ENCODE measurements at regions not wholly inside any gene's neighbourhood (a gene's known extent, or its start where the extent isn't known, plus 50 kb on each side); places are given as distances from the start of the nearest gene placed in this dataset.

DNA sequence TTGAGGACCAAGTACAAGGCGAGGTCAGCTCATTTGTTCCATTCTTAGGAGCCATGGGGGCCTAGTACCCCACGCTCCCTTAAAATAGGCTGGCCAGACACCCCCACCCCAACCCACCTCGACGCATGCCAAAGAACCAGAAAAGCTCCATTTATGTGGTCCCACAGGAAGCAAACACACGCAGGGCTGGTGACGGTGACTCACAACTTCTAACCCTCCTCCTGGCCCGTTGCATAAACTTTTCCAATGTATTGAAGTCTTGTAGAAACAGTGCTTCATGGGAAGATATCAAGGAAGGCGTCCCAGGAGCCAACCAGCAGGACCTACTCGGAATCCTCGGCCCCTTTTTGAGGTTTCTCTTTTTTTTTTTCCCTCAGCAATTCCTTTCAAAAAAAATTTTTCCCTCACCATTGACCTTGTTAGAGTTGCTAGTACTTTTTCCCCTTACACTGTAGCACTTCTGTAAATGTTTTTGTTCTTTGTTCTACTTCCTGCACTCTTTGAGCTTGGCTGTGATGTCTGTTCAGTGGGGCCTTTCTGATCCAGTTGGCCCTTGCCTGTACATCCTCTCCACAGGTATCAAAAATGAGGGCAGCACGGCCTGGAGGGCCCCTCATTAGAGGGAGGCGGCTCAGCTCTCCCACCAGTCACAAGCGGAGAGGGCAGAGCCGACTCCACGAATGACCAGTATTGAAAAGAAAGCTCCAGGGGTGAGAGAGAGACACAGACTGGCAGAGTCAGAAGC, 208.3 kb downstream of the RGS9 start:
- ChIA-PET CTCF (interaction anchor here (1.1 kb wide), 1 partner anchor 51 kb away, joined by 4 read pairs; no protein-coding TSS in a partner anchor), POLR2A (no interaction called here)
- peak; percentile 52 for DNase-seq
- Mint-ChIP-seq H3K27me3 (peaks cover 3% of the 10 kb centered on the region), H3K36me3 (ENCODE audit: low read depth) (no peaks in the 10 kb centered on the region), H3K4me3 (no peak overlapping the region), H3K27ac (peak overlapping the region; percentile 67), H3K4me1 (ENCODE audit: low read depth) (peaks cover 15% of the 10 kb centered on the region), H3K9me3 (peaks cover 4% of the 10 kb centered on the region)
- ATAC-seq: peak; percentile 69
- TF ChIP-seq, protein P1, sequence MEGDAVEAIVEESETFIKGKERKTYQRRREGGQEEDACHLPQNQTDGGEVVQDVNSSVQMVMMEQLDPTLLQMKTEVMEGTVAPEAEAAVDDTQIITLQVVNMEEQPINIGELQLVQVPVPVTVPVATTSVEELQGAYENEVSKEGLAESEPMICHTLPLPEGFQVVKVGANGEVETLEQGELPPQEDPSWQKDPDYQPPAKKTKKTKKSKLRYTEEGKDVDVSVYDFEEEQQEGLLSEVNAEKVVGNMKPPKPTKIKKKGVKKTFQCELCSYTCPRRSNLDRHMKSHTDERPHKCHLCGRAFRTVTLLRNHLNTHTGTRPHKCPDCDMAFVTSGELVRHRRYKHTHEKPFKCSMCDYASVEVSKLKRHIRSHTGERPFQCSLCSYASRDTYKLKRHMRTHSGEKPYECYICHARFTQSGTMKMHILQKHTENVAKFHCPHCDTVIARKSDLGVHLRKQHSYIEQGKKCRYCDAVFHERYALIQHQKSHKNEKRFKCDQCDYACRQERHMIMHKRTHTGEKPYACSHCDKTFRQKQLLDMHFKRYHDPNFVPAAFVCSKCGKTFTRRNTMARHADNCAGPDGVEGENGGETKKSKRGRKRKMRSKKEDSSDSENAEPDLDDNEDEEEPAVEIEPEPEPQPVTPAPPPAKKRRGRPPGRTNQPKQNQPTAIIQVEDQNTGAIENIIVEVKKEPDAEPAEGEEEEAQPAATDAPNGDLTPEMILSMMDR (IDR thresholded peaks at IDR 0.05): no peak
- intact Hi-C loops (cut with micrococcal nuclease): no loop called here

DNA sequence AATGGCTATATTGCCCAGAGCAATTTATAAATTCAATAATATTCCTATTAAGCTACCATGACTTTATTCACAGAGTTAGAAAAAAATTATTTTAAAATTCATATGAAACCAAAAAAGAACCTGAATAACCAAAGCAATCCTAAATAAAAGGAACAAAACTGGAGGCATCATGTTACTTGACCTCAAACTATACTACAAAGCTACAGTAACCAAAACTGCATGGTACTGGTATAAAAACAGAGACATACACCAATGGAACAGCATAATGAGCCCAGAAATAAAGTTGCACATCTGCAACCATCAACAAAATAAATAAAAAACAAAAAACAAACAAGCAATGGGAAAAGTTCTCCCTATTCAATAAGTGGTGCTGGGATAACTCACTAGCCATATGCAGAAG, 203.2 kb downstream of the RGS9 start:
- peaks cover 8% of the 10 kb centered on the region for H3K4me1 Mint-ChIP-seq (ENCODE audit: low read depth)
- CTCF ChIA-PET: no interaction called here

DNA sequence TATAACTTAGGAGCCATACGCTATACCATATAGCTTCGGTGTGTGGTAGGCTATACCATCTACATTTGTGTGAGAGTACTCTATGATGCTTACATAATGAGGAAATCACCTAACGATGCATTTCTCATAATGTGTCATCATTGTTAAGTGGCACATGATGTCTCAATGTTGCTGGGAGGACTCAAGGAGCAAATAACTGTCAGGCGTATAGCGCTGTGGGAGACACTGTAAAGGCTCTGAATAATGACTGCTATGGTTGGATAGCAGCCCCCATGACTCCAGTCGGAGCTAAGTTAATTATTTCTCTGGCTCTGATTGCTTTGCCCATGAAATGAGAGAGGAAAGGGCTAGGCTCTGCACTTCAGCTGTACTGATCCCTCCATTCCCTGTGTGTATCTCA, 197.2 kb downstream of the RGS9 start:
- Mint-ChIP-seq H3K27ac (no peak overlapping the region), H3K4me3 (no peak overlapping the region), H3K27me3 (peaks cover 5% of the 10 kb centered on the region), H3K4me1 (ENCODE audit: low read depth) (peaks cover 3% of the 10 kb centered on the region), H3K36me3 (ENCODE audit: low read depth) (no peaks in the 10 kb centered on the region), H3K9me3 (peaks cover 4% of the 10 kb centered on the region)
- no peak for DNase-seq
- TF ChIP-seq, protein P1 (IDR thresholded peaks at IDR 0.05): no peak
- CTCF ChIA-PET: no interaction called here
- ATAC-seq: no peak
- POLR2A ChIA-PET: no interaction called here
- intact Hi-C loops (cut with micrococcal nuclease): no loop called here

More for the DNA sequence above, 203.2 kb downstream of the RGS9 start:
- no peaks in the 10 kb centered on the region for H3K36me3 Mint-ChIP-seq (ENCODE audit: low read depth)
- POLR2A ChIA-PET: no interaction called here
- no peak for DNase-seq
- no peak overlapping the region for H3K27ac Mint-ChIP-seq
- H3K4me3 Mint-ChIP-seq: no peak overlapping the region
- peaks cover 3% of the 10 kb centered on the region for H3K27me3 Mint-ChIP-seq
- TF ChIP-seq, protein P1 (IDR thresholded peaks at IDR 0.05): no peak
- intact Hi-C loops (cut with micrococcal nuclease): no loop called here
- peaks cover 4% of the 10 kb centered on the region for H3K9me3 Mint-ChIP-seq
- ATAC-seq: no peak

DNA sequence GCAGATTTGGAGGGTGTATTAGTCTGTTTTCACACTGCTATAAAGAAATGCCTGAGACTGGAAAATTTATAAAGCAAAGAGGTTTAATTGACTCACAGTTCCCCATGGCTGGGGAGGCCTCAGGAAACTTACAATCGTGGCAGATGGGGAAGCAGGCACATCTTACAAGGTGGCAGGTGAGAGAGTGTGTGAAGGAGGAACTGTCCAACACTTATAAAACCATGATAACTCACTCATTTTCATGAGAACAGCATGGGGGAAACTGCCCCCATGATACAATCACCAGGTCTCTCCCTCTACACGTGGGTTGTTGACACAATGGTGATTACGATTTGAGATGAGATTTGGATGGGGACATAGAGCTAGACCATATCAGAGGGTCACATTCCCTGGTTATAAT, 195.6 kb downstream of the RGS9 start:
- no peak overlapping the region for H3K4me3 Mint-ChIP-seq
- POLR2A ChIA-PET: no interaction called here
- no peaks in the 10 kb centered on the region for H3K9me3 Mint-ChIP-seq
- no peaks in the 10 kb centered on the region for H3K36me3 Mint-ChIP-seq (ENCODE audit: low read depth)
- H3K27me3 Mint-ChIP-seq: peaks cover 5% of the 10 kb centered on the region
- no peak for ATAC-seq
- no peak overlapping the region for H3K27ac Mint-ChIP-seq
- TF ChIP-seq, protein P1 (IDR thresholded peaks at IDR 0.05): no peak
- intact Hi-C loops (cut with micrococcal nuclease): no loop called here
- no peak for DNase-seq
- H3K4me1 Mint-ChIP-seq (ENCODE audit: low read depth): peaks cover 3% of the 10 kb centered on the region
- CTCF ChIA-PET: no interaction called here

DNA sequence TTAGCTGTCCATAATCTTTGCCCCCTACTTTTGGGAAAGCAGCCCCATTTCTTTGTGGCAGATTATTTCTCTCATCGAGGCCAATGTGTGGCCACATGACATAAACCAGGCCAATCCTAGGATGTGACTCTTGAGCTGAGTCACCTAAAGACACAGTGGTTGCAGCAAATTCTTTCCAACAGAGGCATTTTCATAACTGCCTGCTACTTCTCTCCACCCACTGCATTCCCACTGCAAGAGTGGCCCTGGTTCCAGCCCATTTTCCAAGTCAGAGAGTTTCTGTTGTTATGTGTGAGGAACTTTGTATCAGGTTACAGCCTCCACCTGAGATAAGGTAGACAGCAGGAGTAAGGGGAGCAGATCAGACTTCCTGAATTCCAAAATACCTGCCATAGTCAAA, 195.2 kb downstream of the RGS9 start:
- Mint-ChIP-seq H3K4me3 (no peak overlapping the region), H3K27ac (no peak overlapping the region), H3K4me1 (ENCODE audit: low read depth) (peaks cover 3% of the 10 kb centered on the region), H3K36me3 (ENCODE audit: low read depth) (no peaks in the 10 kb centered on the region), H3K9me3 (no peaks in the 10 kb centered on the region), H3K27me3 (peaks cover 5% of the 10 kb centered on the region)
- no peak for ATAC-seq
- intact Hi-C loops (cut with micrococcal nuclease): no loop called here
- POLR2A ChIA-PET: no interaction called here
- TF ChIP-seq, protein P1 (IDR thresholded peaks at IDR 0.05): no peak
- DNase-seq: no peak
- CTCF ChIA-PET: no interaction called here

Measured in activated CD8-positive, alpha-beta T cell treated with anti-CD3 and anti-CD28 coated beads for 36 hours (primary cell).